ENCODE measurements at regions not wholly inside any gene's neighbourhood (a gene's known extent, or its start where the extent isn't known, plus 50 kb on each side); places are given as distances from the start of the nearest gene placed in this dataset.

GRCh38 chr16:75929046-75929445 is 202.8 kb upstream of the CPHXL start:
- H3K4me2 ChIP-seq (ENCODE audit: low read length): no peak overlapping the region
- H3K27me3 ChIP-seq (ENCODE audit: control insufficient read depth, insufficient read depth, low read length): no peaks in the 10 kb centered on the region
- no peaks in the 10 kb centered on the region for H3K4me1 ChIP-seq (ENCODE audit: control insufficient read depth, insufficient read depth, low read length)
- H3K36me3 ChIP-seq (ENCODE audit: insufficient read depth, low read length): no peaks in the 10 kb centered on the region
- no peaks in the 10 kb centered on the region for H3K9me3 ChIP-seq (replicated peaks; ENCODE audit: low read length)
- no peak overlapping the region for H3K4me3 ChIP-seq (ENCODE audit: low read length)
- H3K9ac ChIP-seq (ENCODE audit: low read depth, low read length): no peak overlapping the region

GRCh38 chr16:75931043-75931442 is 204.8 kb upstream of the CPHXL start:
- Histone ChIP-seq H3K36me3 (ENCODE audit: insufficient read depth, low read length) (no peaks in the 10 kb centered on the region), H3K9ac (ENCODE audit: low read depth, low read length) (no peak overlapping the region), H3K27me3 (ENCODE audit: control insufficient read depth, insufficient read depth, low read length) (no peaks in the 10 kb centered on the region), H3K9me3 (replicated peaks; ENCODE audit: low read length) (no peaks in the 10 kb centered on the region), H3K4me1 (ENCODE audit: control insufficient read depth, insufficient read depth, low read length) (no peaks in the 10 kb centered on the region), H3K4me2 (ENCODE audit: low read length) (no peak overlapping the region), H3K4me3 (ENCODE audit: low read length) (no peak overlapping the region)

- H3K9ac ChIP-seq (ENCODE audit: low read depth, low read length): no peak overlapping the region
- no peaks in the 10 kb centered on the region for H3K27me3 ChIP-seq (ENCODE audit: control insufficient read depth, insufficient read depth, low read length)
- H3K4me3 ChIP-seq (ENCODE audit: low read length): no peak overlapping the region
- no peaks in the 10 kb centered on the region for H3K36me3 ChIP-seq (ENCODE audit: insufficient read depth, low read length)
- no peaks in the 10 kb centered on the region for H3K9me3 ChIP-seq (replicated peaks; ENCODE audit: low read length)
- H3K4me2 ChIP-seq (ENCODE audit: low read length): no peak overlapping the region
- no peaks in the 10 kb centered on the region for H3K4me1 ChIP-seq (ENCODE audit: control insufficient read depth, insufficient read depth, low read length)
Measured at GRCh38 chr16:75931970-75932369, 205.7 kb upstream of the CPHXL start.

GRCh38 chr16:75938818-75939217 is 212.5 kb upstream of the CPHXL start:
- Histone ChIP-seq H3K9me3 (replicated peaks; ENCODE audit: low read length) (no peaks in the 10 kb centered on the region), H3K4me3 (ENCODE audit: low read length) (no peak overlapping the region), H3K36me3 (ENCODE audit: insufficient read depth, low read length) (no peaks in the 10 kb centered on the region), H3K27me3 (ENCODE audit: control insufficient read depth, insufficient read depth, low read length) (no peaks in the 10 kb centered on the region), H3K9ac (ENCODE audit: low read depth, low read length) (no peak overlapping the region), H3K4me2 (ENCODE audit: low read length) (no peak overlapping the region), H3K4me1 (ENCODE audit: control insufficient read depth, insufficient read depth, low read length) (no peaks in the 10 kb centered on the region)

- Histone ChIP-seq H3K4me1 (ENCODE audit: control insufficient read depth, insufficient read depth, low read length) (no peaks in the 10 kb centered on the region), H3K9me3 (replicated peaks; ENCODE audit: low read length) (no peaks in the 10 kb centered on the region), H3K9ac (ENCODE audit: low read depth, low read length) (no peak overlapping the region), H3K27me3 (ENCODE audit: control insufficient read depth, insufficient read depth, low read length) (no peaks in the 10 kb centered on the region), H3K4me2 (ENCODE audit: low read length) (no peak overlapping the region), H3K4me3 (ENCODE audit: low read length) (no peak overlapping the region), H3K36me3 (ENCODE audit: insufficient read depth, low read length) (no peaks in the 10 kb centered on the region)
Measured at GRCh38 chr16:75942351-75942750, 216.1 kb upstream of the CPHXL start.

- Histone ChIP-seq H3K27me3 (ENCODE audit: control insufficient read depth, insufficient read depth, low read length) (no peaks in the 10 kb centered on the region), H3K9ac (ENCODE audit: low read depth, low read length) (no peak overlapping the region), H3K4me1 (ENCODE audit: control insufficient read depth, insufficient read depth, low read length) (no peaks in the 10 kb centered on the region), H3K9me3 (replicated peaks; ENCODE audit: low read length) (peaks cover 3% of the 10 kb centered on the region), H3K4me2 (ENCODE audit: low read length) (no peak overlapping the region), H3K36me3 (ENCODE audit: insufficient read depth, low read length) (no peaks in the 10 kb centered on the region), H3K4me3 (ENCODE audit: low read length) (no peak overlapping the region)
Measured at GRCh38 chr16:75942936-75943335, 216.6 kb upstream of the CPHXL start.

GRCh38 chr16:75943705-75944514 is 217.6 kb upstream of the CPHXL start:
- H3K9me3 ChIP-seq (replicated peaks; ENCODE audit: low read length): peaks cover 8% of the 10 kb centered on the region
- H3K4me2 ChIP-seq (ENCODE audit: low read length): no peak overlapping the region
- H3K27me3 ChIP-seq (ENCODE audit: control insufficient read depth, insufficient read depth, low read length): no peaks in the 10 kb centered on the region
- H3K4me3 ChIP-seq (ENCODE audit: low read length): no peak overlapping the region
- no peaks in the 10 kb centered on the region for H3K4me1 ChIP-seq (ENCODE audit: control insufficient read depth, insufficient read depth, low read length)
- H3K9ac ChIP-seq (ENCODE audit: low read depth, low read length): no peak overlapping the region
- no peaks in the 10 kb centered on the region for H3K36me3 ChIP-seq (ENCODE audit: insufficient read depth, low read length)

- H3K9ac ChIP-seq (ENCODE audit: low read depth, low read length): no peak overlapping the region
- no peaks in the 10 kb centered on the region for H3K36me3 ChIP-seq (ENCODE audit: insufficient read depth, low read length)
- no peaks in the 10 kb centered on the region for H3K4me1 ChIP-seq (ENCODE audit: control insufficient read depth, insufficient read depth, low read length)
- H3K4me2 ChIP-seq (ENCODE audit: low read length): no peak overlapping the region
- H3K9me3 ChIP-seq (replicated peaks; ENCODE audit: low read length): peaks cover 8% of the 10 kb centered on the region
- no peak overlapping the region for H3K4me3 ChIP-seq (ENCODE audit: low read length)
- H3K27me3 ChIP-seq (ENCODE audit: control insufficient read depth, insufficient read depth, low read length): no peaks in the 10 kb centered on the region
Measured at GRCh38 chr16:75945916-75946457, 219.7 kb upstream of the CPHXL start.

- Histone ChIP-seq H3K36me3 (ENCODE audit: insufficient read depth, low read length) (no peaks in the 10 kb centered on the region), H3K4me2 (ENCODE audit: low read length) (no peak overlapping the region), H3K27me3 (ENCODE audit: control insufficient read depth, insufficient read depth, low read length) (no peaks in the 10 kb centered on the region), H3K4me3 (ENCODE audit: low read length) (no peak overlapping the region), H3K4me1 (ENCODE audit: control insufficient read depth, insufficient read depth, low read length) (no peaks in the 10 kb centered on the region), H3K9ac (ENCODE audit: low read depth, low read length) (no peak overlapping the region), H3K9me3 (replicated peaks; ENCODE audit: low read length) (peaks cover 8% of the 10 kb centered on the region)
Measured at GRCh38 chr16:75947626-75948239, 221.4 kb upstream of the CPHXL start.

- Histone ChIP-seq H3K36me3 (ENCODE audit: insufficient read depth, low read length) (no peaks in the 10 kb centered on the region), H3K4me3 (ENCODE audit: low read length) (no peak overlapping the region), H3K27me3 (ENCODE audit: control insufficient read depth, insufficient read depth, low read length) (no peaks in the 10 kb centered on the region), H3K4me2 (ENCODE audit: low read length) (no peak overlapping the region), H3K9me3 (replicated peaks; ENCODE audit: low read length) (peaks cover 8% of the 10 kb centered on the region), H3K9ac (ENCODE audit: low read depth, low read length) (no peak overlapping the region), H3K4me1 (ENCODE audit: control insufficient read depth, insufficient read depth, low read length) (no peaks in the 10 kb centered on the region)
Measured at GRCh38 chr16:75948441-75948840, 222.2 kb upstream of the CPHXL start.

GRCh38 chr16:75948886-75949285 is 222.6 kb upstream of the CPHXL start:
- Histone ChIP-seq H3K4me1 (ENCODE audit: control insufficient read depth, insufficient read depth, low read length) (no peaks in the 10 kb centered on the region), H3K9me3 (replicated peaks; ENCODE audit: low read length) (peaks cover 8% of the 10 kb centered on the region), H3K4me3 (ENCODE audit: low read length) (no peak overlapping the region), H3K36me3 (ENCODE audit: insufficient read depth, low read length) (no peaks in the 10 kb centered on the region), H3K4me2 (ENCODE audit: low read length) (no peak overlapping the region), H3K9ac (ENCODE audit: low read depth, low read length) (no peak overlapping the region), H3K27me3 (ENCODE audit: control insufficient read depth, insufficient read depth, low read length) (no peaks in the 10 kb centered on the region)

GRCh38 chr16:75952124-75952523 is 225.8 kb upstream of the CPHXL start:
- peaks cover 8% of the 10 kb centered on the region for H3K9me3 ChIP-seq (replicated peaks; ENCODE audit: low read length)

More at GRCh38 chr16:75952124-75952523, 225.8 kb upstream of the CPHXL start:
- no peaks in the 10 kb centered on the region for H3K27me3 ChIP-seq (ENCODE audit: control insufficient read depth, insufficient read depth, low read length)
- H3K36me3 ChIP-seq (ENCODE audit: insufficient read depth, low read length): no peaks in the 10 kb centered on the region
- H3K4me3 ChIP-seq (ENCODE audit: low read length): no peak overlapping the region
- H3K4me1 ChIP-seq (ENCODE audit: control insufficient read depth, insufficient read depth, low read length): no peaks in the 10 kb centered on the region
- H3K4me2 ChIP-seq (ENCODE audit: low read length): no peak overlapping the region
- H3K9ac ChIP-seq (ENCODE audit: low read depth, low read length): no peak overlapping the region
